Endothelial cell of umbilical vein (primary cell): ENCODE measurements at regions not wholly inside any gene's neighbourhood (a gene's known extent, or its start where the extent isn't known, plus 50 kb on each side); places are given as distances from the start of the nearest gene placed in this dataset.

ENCODE experiments used
- BruUV-seq: library from RNA; stranded (reverse); fragments of 400-500 nt; replicated peaks from 2 replicates; lab custom pipeline; 2021; lab: Mats Ljungman, UMichigan
- CTCF ChIA-PET: fragments of 300-600, 350-600 bp; sonication (Branson Sonifier 250); formaldehyde crosslinking; loops from one replicate; lab custom pipeline; 2021; ENCODE audit warnings: antibody characterized with exemption, inconsistent platforms; lab: Charles Lee
- POLR2A ChIA-PET: fragments of 300-600, 350-600 bp; sonication (Branson Sonifier 250); formaldehyde crosslinking; loops from one replicate; lab custom pipeline; 2021; ENCODE audit warnings: antibody characterized with exemption, inconsistent platforms; lab: Charles Lee
- DNase-seq: peaks from one replicate; pipeline ENCODE4 v3.0.0-alpha.2; 2011; ENCODE audit warnings: low read depth, low spot score
- FAIRE-seq: peaks from 2 replicates; lab custom pipeline; 2011; peaks lifted over from hg19 to GRCh38; lab: Jason Lieb, UNC
- H2AFZ ChIP-seq: 2 replicates; pipeline ENCODE4 v1.6.0; 2012; ENCODE audit warnings: low read depth, low read length, control low read depth, inconsistent platforms
- H3K27ac ChIP-seq: 2 replicates; pipeline ENCODE4 v1.5.1; 2011; ENCODE audit warnings: low read depth, mild to moderate bottlenecking, control low read depth, low read length, moderate library complexity; ENCODE audit not compliant: insufficient read depth
- H3K27me3 ChIP-seq, 2 experiments: 2 replicates each; pipeline versions ENCODE4 v1.6.0 to v1.6.1; 2011; ENCODE audit warnings: low read length in 2 of 2, mixed read lengths in 1 of 2; ENCODE audit not compliant: control insufficient read depth in 2 of 2, insufficient read depth in 2 of 2
- H3K36me3 ChIP-seq, 2 experiments: 2 replicates in 1 of 2; 3 replicates in 1 of 2; pipeline ENCODE4 v1.5.1; 2011; ENCODE audit warnings: low read length in 2 of 2, mild to moderate bottlenecking in 1 of 2, moderate library complexity in 1 of 2; ENCODE audit not compliant: control insufficient read depth in 2 of 2, insufficient read depth in 2 of 2; ENCODE audit errors: extremely low read depth in 1 of 2
- H3K4me1 ChIP-seq: 3 replicates; pipeline ENCODE4 v1.5.1; 2011; ENCODE audit warnings: mild to moderate bottlenecking, low read length; ENCODE audit not compliant: control insufficient read depth, insufficient read depth; ENCODE audit errors: extremely low read depth
- H3K4me2 ChIP-seq: 2 replicates; pipeline ENCODE4 v1.6.1; 2011; ENCODE audit warnings: low read length, control low read depth, mixed read lengths; ENCODE audit not compliant: insufficient read depth
- H3K4me3 ChIP-seq, 3 experiments: fragments of 200-600 bp in 1 of 3; sonication (generic), shearing (Covaris generic) in 1 of 3; replicated peaks in 1 of 3; 2 replicates each; pipeline ENCODE4 v1.5.1; 2011 to 2016; ENCODE audit warnings: control low read depth in 3 of 3, low read length in 3 of 3, mild to moderate bottlenecking in 2 of 3, inconsistent platforms in 1 of 3, low read depth in 1 of 3, moderate library complexity in 1 of 3; ENCODE audit not compliant: insufficient read depth in 1 of 3
- H3K79me2 ChIP-seq: 2 replicates; pipeline ENCODE4 v1.6.0; 2012; ENCODE audit warnings: low read length, inconsistent platforms; ENCODE audit not compliant: control insufficient read depth, insufficient read depth
- H3K9ac ChIP-seq: replicated peaks from 2 replicates; pipeline ENCODE3; 2011; ENCODE audit warnings: low read length, control low read depth; ENCODE audit not compliant: insufficient read depth; ENCODE audit errors: extremely low read depth
- H3K9me1 ChIP-seq: replicated peaks from 3 replicates; pipeline ENCODE4 v1.6.0; 2011; ENCODE audit warnings: mild to moderate bottlenecking, low read length; ENCODE audit not compliant: control insufficient read depth, insufficient read depth; ENCODE audit errors: extremely low read depth
- H3K9me3 ChIP-seq: replicated peaks from 2 replicates; pipeline ENCODE4 v1.5.1; 2012; ENCODE audit warnings: low read length, inconsistent platforms; ENCODE audit not compliant: control insufficient read depth, insufficient read depth
- H4K20me1 ChIP-seq: replicated peaks from 2 replicates; pipeline ENCODE3; 2011; ENCODE audit warnings: mild to moderate bottlenecking, low read length; ENCODE audit not compliant: control insufficient read depth, insufficient read depth; ENCODE audit errors: extremely low read depth
- CTCF ChIP-seq, 2 donors: IDR thresholded peaks; 1 replicate in 1 of 2; 2 replicates in 1 of 2; pipeline ENCODE4 v1.5.1; 2011; ENCODE audit warnings: low read length in 2 of 2, mild to moderate bottlenecking in 2 of 2, moderate library complexity in 2 of 2, control low read depth in 1 of 2, inconsistent platforms in 1 of 2, low read depth in 1 of 2; ENCODE audit not compliant: insufficient read depth in 1 of 2; ENCODE audit errors: extremely low read depth in 1 of 2
- EZH2 ChIP-seq: IDR thresholded peaks from 2 replicates; pipeline ENCODE4 v1.6.1; 2012; ENCODE audit warnings: borderline replicate concordance, low read depth, mild to moderate bottlenecking, moderate library complexity, low read length, inconsistent platforms; ENCODE audit not compliant: severe bottlenecking
- FOS ChIP-seq: IDR thresholded peaks from 2 replicates; pipeline ENCODE4 v1.6.1; 2011; ENCODE audit warnings: mild to moderate bottlenecking, low read length, moderate library complexity, borderline replicate concordance; ENCODE audit not compliant: insufficient read depth
- GATA2 ChIP-seq: IDR thresholded peaks from 2 replicates; pipeline ENCODE4 v1.7.0; 2011; ENCODE audit warnings: low read depth, mild to moderate bottlenecking, moderate library complexity, mixed read lengths, low read length; ENCODE audit not compliant: insufficient read length, insufficient read depth
- JUN ChIP-seq: IDR thresholded peaks from 2 replicates; pipeline ENCODE4 v1.6.1; 2011; ENCODE audit warnings: borderline replicate concordance, low read depth; ENCODE audit not compliant: insufficient read length, insufficient read depth
- MYC ChIP-seq: IDR thresholded peaks from one replicate; pipeline ENCODE4 v1.6.1; 2011; ENCODE audit warnings: mild to moderate bottlenecking, low read depth, low read length
- POLR2A ChIP-seq: IDR thresholded peaks from 2 replicates; pipeline ENCODE4 v1.6.1; 2012; ENCODE audit warnings: low read depth, mild to moderate bottlenecking, control low read depth, low read length
- POLR2AphosphoS5 ChIP-seq: IDR thresholded peaks from 2 replicates; pipeline ENCODE4 v1.6.1; 2012; ENCODE audit warnings: low read depth, mild to moderate bottlenecking, control low read depth, low read length, moderate library complexity; ENCODE audit not compliant: insufficient read depth
- dilution Hi-C: fragments of 300-500 bp; cut with MboI; formaldehyde crosslinking; loops from one replicate; pipeline ENCODE4 v1.15.0; 2019; ENCODE audit warnings: low sequenced_read_pairs; ENCODE audit not compliant: extremely low pct_ligation_motif_present
- intact Hi-C: fragments of 100-400 bp; cut with micrococcal nuclease; formaldehyde crosslinking; loops from one replicate; pipeline ENCODE4 v1.10.0; 2022
- TF ChIP-seq, protein P1 (sequence below): IDR thresholded peaks from 2 replicates; pipeline ENCODE4 v1.6.1; 2011; ENCODE audit not compliant: insufficient read depth, insufficient read length

DNA sequence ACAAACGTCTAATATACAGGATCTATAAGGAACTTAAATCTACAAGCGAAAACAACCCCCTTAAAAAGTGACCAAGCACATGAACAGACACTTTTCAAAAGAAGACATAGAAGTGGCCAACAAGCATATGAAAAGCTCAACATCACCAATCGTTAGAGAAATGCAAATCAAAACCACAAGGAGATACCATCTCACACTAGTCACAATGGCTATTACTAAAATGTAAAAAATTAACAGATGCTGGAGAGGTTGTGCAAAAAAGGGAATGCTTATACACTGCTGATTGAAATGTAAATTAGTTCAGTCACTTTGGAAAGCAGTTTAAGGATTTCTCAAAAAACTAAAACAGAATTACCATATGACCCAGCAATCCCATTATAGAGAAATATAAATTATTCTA lies 1148.5 kb upstream of the FAM98A start:
- Histone ChIP-seq H3K9ac (no peak overlapping the region), H3K27me3 (no peaks in the 10 kb centered on the region), H3K79me2 (no peaks in the 10 kb centered on the region), H3K4me1 (no peaks in the 10 kb centered on the region), H3K9me1 (no peaks in the 10 kb centered on the region), H3K4me2 (no peak overlapping the region), H3K27ac (no peak overlapping the region), H3K4me3 (no peak overlapping the region), H2AFZ (no peak overlapping the region), H3K36me3 (no peaks in the 10 kb centered on the region), H3K9me3 (no peaks in the 10 kb centered on the region), H4K20me1 (no peaks in the 10 kb centered on the region)
- BruUV-seq: no TSS peak
- CTCF ChIA-PET: no interaction called here
- TF ChIP-seq CTCF (IDR thresholded peaks at IDR 0.05; ENCODE audit: extremely low read depth in 1 of 2, insufficient read depth in 1 of 2, low read depth in 1 of 2, low read length in 2 of 2) (no peak), FOS (no peak), MYC (no peak), POLR2AphosphoS5 (no peak), POLR2A (no peak), EZH2 (no peak), JUN (no peak), GATA2 (no peak)
- TF ChIP-seq, protein P1, sequence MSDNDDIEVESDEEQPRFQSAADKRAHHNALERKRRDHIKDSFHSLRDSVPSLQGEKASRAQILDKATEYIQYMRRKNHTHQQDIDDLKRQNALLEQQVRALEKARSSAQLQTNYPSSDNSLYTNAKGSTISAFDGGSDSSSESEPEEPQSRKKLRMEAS: no peak
- dilution Hi-C loops (no loop called here), intact Hi-C loops (no loop called here)
- POLR2A ChIA-PET: no interaction called here
- FAIRE-seq (no peak), DNase-seq (no peak)
